PC-3 (cell line): ENCODE measurements at regions not wholly inside any gene's neighbourhood (a gene's known extent, or its start where the extent isn't known, plus 50 kb on each side); places are given as distances from the start of the nearest gene placed in this dataset.

ENCODE experiments used
- ATAC-seq: fragments of 200-7000 bp; cut with Tn5 transposase; 2 replicates; pipeline ENCODE4 v1.9.1; 2020; ENCODE audit warnings: mild to moderate bottlenecking, moderate library complexity
- BruUV-seq: library from RNA; stranded (reverse); fragments of 400-500 nt; replicated peaks from 2 replicates; lab custom pipeline; 2021; lab: Mats Ljungman, UMichigan
- CTCF ChIA-PET: fragments of 300-600 bp; sonication (Branson Sonifier 250); formaldehyde crosslinking; loops from one replicate; lab custom pipeline; 2022; ENCODE audit warnings: antibody characterized with exemption; lab: Charles Lee
- POLR2A ChIA-PET: fragments of 300-600 bp; sonication (Branson Sonifier 250); formaldehyde crosslinking; loops from one replicate; lab custom pipeline; 2022; ENCODE audit warnings: antibody characterized with exemption; ENCODE audit not compliant: unreplicated experiment; lab: Charles Lee
- DNase-seq: peaks from one replicate; pipeline ENCODE4 v3.0.0-alpha.2; 2015
- H2AFZ ChIP-seq: fragments of 300-600 bp; sonication (generic); 2 replicates; pipeline ENCODE4 v1.6.0; 2016; ENCODE audit warnings: antibody characterized with exemption, low read length
- H3F3A ChIP-seq: fragments of 300-600 bp; sonication (generic); one replicate; pipeline ENCODE4 v1.6.0; 2017; ENCODE audit warnings: antibody characterized with exemption, low read length, control low read depth, mild to moderate bottlenecking; ENCODE audit not compliant: unreplicated experiment
- H3K27ac ChIP-seq: fragments of 300-600 bp; sonication (generic); 2 replicates; pipeline ENCODE4 v1.5.1; 2016; ENCODE audit warnings: mild to moderate bottlenecking, low read length
- H3K27me3 ChIP-seq: fragments of 300-600 bp; sonication (generic); 2 replicates; pipeline ENCODE4 v1.6.1; 2016; ENCODE audit warnings: low read length, mixed read lengths
- H3K36me3 ChIP-seq: fragments of 300-600 bp; sonication (generic); 2 replicates; pipeline ENCODE4 v1.6.1; 2016; ENCODE audit warnings: low read depth, mixed run types, low read length, mixed read lengths
- H3K4me1 ChIP-seq: fragments of 300-600 bp; sonication (generic); 2 replicates; pipeline ENCODE4 v1.5.1; 2016; ENCODE audit warnings: low read length; ENCODE audit not compliant: insufficient read depth
- H3K4me2 ChIP-seq: fragments of 300-600 bp; sonication (generic); 2 replicates; pipeline ENCODE4 v1.6.0; 2016; ENCODE audit warnings: low read length
- H3K4me3 ChIP-seq: fragments of 300-600 bp; sonication (generic); 2 replicates; pipeline ENCODE4 v1.5.1; 2016; ENCODE audit warnings: mild to moderate bottlenecking, low read length, mixed read lengths
- H3K79me2 ChIP-seq: fragments of 300-600 bp; sonication (generic); 2 replicates; pipeline ENCODE4 v1.6.1; 2017; ENCODE audit warnings: low read length, mixed read lengths
- H3K9ac ChIP-seq: fragments of 300-600 bp; sonication (generic); 2 replicates; pipeline ENCODE4 v1.6.0; 2016; ENCODE audit warnings: mild to moderate bottlenecking, low read length
- H3K9me2 ChIP-seq: fragments of 300-600 bp; sonication (generic); replicated peaks from 2 replicates; pipeline ENCODE4 v1.6.1; 2016; ENCODE audit warnings: mixed run types, low read length, mixed read lengths
- H3K9me3 ChIP-seq: fragments of 300-600 bp; sonication (generic); 2 replicates; pipeline ENCODE4 v1.6.1; 2016; ENCODE audit warnings: low read length, mixed read lengths
- H4K20me1 ChIP-seq: fragments of 300-600 bp; sonication (generic); 2 replicates; pipeline ENCODE4 v1.6.1; 2016; ENCODE audit warnings: low read length, mixed read lengths
- CTCF ChIP-seq: fragments of 300-600 bp; sonication (generic); conservative IDR thresholded peaks from 2 replicates; pipeline ENCODE4 v1.5.1; 2017; ENCODE audit warnings: antibody characterized with exemption, low read depth, mild to moderate bottlenecking, low read length
- EZH2 ChIP-seq: fragments of 300-600 bp; sonication (generic); IDR thresholded peaks from one replicate; pipeline ENCODE4 v1.6.1; 2017; ENCODE audit warnings: antibody characterized with exemption, mild to moderate bottlenecking, low read length; ENCODE audit not compliant: unreplicated experiment
- EZH2phosphoT487 ChIP-seq: fragments of 300-600 bp; sonication (generic); IDR thresholded peaks from 2 replicates; pipeline ENCODE4 v1.6.1; 2018; ENCODE audit warnings: mild to moderate bottlenecking, antibody characterized with exemption, low read length, borderline replicate concordance
- intact Hi-C: fragments of 100-400 bp; cut with micrococcal nuclease; formaldehyde crosslinking; loops from 2 replicates; pipeline ENCODE4 v1.9.0; 2023

DNA sequence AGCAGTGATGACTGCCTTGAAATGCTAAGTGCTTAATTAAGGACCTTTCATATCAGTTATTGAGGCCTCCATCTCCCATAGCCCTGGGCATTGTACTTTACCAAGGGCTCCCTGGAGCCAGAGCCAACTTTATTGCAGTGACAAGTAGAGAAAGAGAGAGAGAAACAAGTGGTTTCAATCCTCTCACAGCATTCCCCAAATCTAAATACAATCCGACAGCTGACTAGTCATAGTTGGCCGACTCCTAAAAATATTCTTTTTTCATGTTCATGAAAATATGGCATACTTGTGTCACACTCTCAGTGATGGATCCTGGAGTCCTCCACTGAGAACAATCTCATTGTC, 127.0 kb upstream of the TFAP2D start:
- CTCF ChIA-PET: no interaction called here
- Histone ChIP-seq H3K36me3 (no peaks in the 10 kb centered on the region), H3K9me2 (no peaks in the 10 kb centered on the region), H3K4me2 (no peak overlapping the region), H4K20me1 (no peaks in the 10 kb centered on the region), H3K4me3 (no peak overlapping the region), H3K27me3 (peaks cover 53% of the 10 kb centered on the region), H3K9me3 (no peaks in the 10 kb centered on the region), H3F3A (no peaks in the 10 kb centered on the region), H3K79me2 (no peaks in the 10 kb centered on the region), H3K27ac (no peak overlapping the region), H3K4me1 (no peaks in the 10 kb centered on the region), H2AFZ (no peak overlapping the region), H3K9ac (no peak overlapping the region)
- DNase-seq: no peak
- no peak for TF ChIP-seq EZH2phosphoT487
- TF ChIP-seq CTCF: no peak
- TF ChIP-seq EZH2: no peak
- no TSS peak for BruUV-seq
- POLR2A ChIA-PET: no interaction called here
- intact Hi-C loops: no loop called here
- no peak for ATAC-seq

GRCh38 chr6:50589751-50590470, 123.4 kb upstream of the TFAP2D start:
- Histone ChIP-seq H3K4me2 (no peak overlapping the region), H3K27me3 (peaks cover 69% of the 10 kb centered on the region), H3K79me2 (no peaks in the 10 kb centered on the region), H3K4me1 (no peaks in the 10 kb centered on the region), H3K9me3 (no peaks in the 10 kb centered on the region), H3K4me3 (no peak overlapping the region), H4K20me1 (no peaks in the 10 kb centered on the region), H2AFZ (no peak overlapping the region), H3K9me2 (no peaks in the 10 kb centered on the region), H3K36me3 (no peaks in the 10 kb centered on the region), H3K27ac (no peak overlapping the region), H3F3A (no peaks in the 10 kb centered on the region), H3K9ac (no peak overlapping the region)
- TF ChIP-seq EZH2phosphoT487 (no peak), CTCF (no peak), EZH2 (no peak)
- ATAC-seq: no peak
- DNase-seq: no peak
- no TSS peak for BruUV-seq
- intact Hi-C loops: no loop called here
- CTCF ChIA-PET: no interaction called here
- POLR2A ChIA-PET: no interaction called here

GRCh38 chr6:50591135-50591534, 122.2 kb upstream of the TFAP2D start:
- CTCF ChIA-PET: no interaction called here
- H3K4me3 ChIP-seq: no peak overlapping the region
- no peaks in the 10 kb centered on the region for H3K4me1 ChIP-seq
- no peak overlapping the region for H3K4me2 ChIP-seq
- no peak overlapping the region for H3K27ac ChIP-seq
- H3K36me3 ChIP-seq: no peaks in the 10 kb centered on the region
- H3F3A ChIP-seq: no peaks in the 10 kb centered on the region
- no peaks in the 10 kb centered on the region for H3K9me3 ChIP-seq
- no peaks in the 10 kb centered on the region for H3K79me2 ChIP-seq
- DNase-seq (no peak), ATAC-seq (no peak)
- no peaks in the 10 kb centered on the region for H4K20me1 ChIP-seq
- POLR2A ChIA-PET: no interaction called here
- H3K27me3 ChIP-seq: peaks cover 59% of the 10 kb centered on the region
- BruUV-seq: no TSS peak
- no peaks in the 10 kb centered on the region for H3K9me2 ChIP-seq
- TF ChIP-seq EZH2phosphoT487 (no peak), EZH2 (no peak), CTCF (no peak)
- no peak overlapping the region for H3K9ac ChIP-seq
- intact Hi-C loops: no loop called here
- no peak overlapping the region for H2AFZ ChIP-seq
